ENCODE measurements at regions not wholly inside any gene's neighbourhood (a gene's known extent, or its start where the extent isn't known, plus 50 kb on each side); places are given as distances from the start of the nearest gene placed in this dataset.

DNA sequence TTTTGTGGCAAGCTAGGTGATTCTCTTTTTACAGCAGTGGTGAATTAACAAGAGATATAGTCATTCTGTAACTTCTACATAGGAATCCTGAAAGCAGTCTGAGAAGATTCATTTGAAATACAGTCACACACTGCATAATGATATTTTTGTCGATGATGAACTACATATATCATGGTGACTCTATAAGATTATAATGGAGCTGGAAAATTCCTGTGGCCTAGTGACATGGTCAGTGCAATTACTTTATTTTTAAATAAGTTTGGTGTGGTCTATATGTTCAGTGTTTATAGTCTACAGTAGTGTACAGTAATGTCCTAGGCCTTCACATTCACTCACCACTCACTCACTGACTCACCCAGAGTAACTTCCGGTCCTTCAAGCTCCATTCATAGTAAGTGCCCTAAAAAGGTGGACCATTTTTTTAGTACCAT, 511.4 kb upstream of the MCTP2 start:
- DNase-seq (ENCODE audit: low spot score): no peak

DNA sequence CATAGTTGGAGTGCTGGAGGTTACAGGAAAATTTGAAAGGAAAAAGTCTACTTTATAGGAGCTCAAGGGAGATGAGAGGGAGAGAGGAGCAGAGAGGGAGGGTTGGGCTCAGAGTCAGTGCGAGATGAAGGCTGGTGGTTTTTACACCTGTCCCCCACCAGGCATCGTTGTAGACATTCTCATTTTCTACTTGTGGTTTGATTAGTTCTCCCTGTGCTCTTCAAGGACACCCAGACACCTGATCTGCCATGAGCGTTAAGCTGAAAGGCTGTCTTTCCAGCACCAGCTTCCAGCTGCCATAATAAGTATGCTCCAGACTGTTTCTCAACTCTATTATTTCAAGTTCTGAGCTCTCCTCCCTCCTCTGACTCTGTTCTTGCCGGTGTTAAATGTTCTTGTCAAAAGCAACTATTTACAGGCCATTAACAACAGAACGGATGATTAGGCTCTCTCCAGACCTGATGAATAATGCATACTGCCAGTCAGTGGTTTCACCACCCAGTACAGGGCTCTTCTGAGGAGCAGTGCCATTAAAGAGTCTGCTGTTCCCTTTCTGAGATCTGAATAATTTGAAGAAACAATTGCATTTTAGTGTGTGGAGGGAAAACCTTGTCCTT, 514.6 kb upstream of the MCTP2 start:
- DNase-seq (ENCODE audit: low spot score): no peak

DNA sequence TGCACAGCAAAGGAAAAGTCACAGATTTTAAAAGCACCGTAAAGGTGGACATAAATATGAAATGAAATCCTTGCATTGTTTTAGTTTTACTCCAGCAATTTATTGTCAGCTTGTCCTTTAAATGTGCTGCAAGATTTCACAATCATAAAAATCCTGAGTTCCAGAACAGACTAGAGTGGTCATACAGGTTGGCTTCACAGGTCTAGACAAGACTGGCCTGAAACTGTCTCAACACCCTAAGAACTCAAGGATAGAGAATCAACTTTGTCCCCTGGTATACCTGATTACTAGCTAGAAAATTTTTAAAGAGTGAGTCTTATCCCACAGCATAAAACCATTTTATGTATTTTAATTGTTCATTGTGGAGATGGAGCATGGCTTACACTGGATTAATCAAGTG, 521.7 kb upstream of the MCTP2 start:
- DNase-seq (ENCODE audit: low spot score): no peak

GRCh38 chr15:93708724-93709445, 522.5 kb upstream of the MCTP2 start:
- no peak for DNase-seq (ENCODE audit: low spot score)

GRCh38 chr15:93707751-93708150, 523.6 kb upstream of the MCTP2 start:
- DNase-seq (ENCODE audit: low spot score): no peak

GRCh38 chr15:93706495-93707292, 524.7 kb upstream of the MCTP2 start:
- DNase-seq (ENCODE audit: low spot score): no peak

GRCh38 chr15:93705753-93706455, 525.5 kb upstream of the MCTP2 start:
- no peak for DNase-seq (ENCODE audit: low spot score)

DNA sequence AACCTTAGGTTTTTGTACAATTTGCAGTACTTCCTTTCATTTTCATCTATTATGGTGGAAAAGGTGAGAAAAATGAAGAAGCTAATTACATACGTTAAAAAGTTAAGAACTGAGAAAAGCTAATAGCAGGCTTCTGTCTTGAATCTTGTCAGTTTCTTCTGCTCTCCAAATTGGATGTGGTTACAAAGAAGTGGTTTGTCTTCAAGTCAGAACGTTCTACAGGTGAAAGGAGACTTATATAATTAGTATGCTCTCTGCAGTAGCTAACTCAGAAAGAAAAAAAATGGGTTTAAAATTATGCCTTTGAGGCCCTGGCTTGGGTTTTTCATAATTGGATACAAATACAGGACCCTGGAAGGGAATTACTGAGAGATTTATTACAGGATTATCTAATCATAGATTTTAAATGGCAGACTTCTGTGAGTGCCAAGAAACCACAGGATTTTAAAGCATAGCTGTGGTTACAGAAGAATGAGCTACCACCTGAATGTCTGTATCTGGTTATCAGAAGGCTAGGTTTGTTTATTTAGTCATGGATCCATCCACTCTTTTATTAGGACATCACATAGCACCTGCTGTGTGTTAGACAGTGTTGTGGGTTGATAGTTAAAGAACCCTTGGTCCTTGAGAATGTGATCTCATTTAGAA, 528.1 kb upstream of the MCTP2 start:
- DNase-seq (ENCODE audit: low spot score): no peak

DNA sequence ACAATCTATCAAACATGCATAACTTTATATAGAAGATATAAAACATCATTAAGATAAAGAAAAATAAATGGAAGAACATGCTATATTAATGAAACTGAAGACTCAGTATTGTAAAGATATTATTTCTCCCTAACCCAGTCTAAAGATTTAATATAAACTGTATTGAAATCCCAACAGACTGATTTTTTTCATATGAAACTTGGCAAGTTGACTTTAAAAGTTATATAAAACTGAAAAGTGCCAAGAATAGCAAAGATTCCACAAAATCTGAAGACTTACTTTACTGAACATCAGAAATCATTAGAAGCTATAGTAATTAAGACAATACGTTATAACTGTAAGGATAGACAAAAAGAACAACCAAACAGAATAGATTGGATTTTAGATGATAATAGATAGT, 531.3 kb upstream of the MCTP2 start:
- DNase-seq (ENCODE audit: low spot score): no peak

GRCh38 chr15:93694033-93694432, 537.3 kb upstream of the MCTP2 start:
- no peak for DNase-seq (ENCODE audit: low spot score)

DNA sequence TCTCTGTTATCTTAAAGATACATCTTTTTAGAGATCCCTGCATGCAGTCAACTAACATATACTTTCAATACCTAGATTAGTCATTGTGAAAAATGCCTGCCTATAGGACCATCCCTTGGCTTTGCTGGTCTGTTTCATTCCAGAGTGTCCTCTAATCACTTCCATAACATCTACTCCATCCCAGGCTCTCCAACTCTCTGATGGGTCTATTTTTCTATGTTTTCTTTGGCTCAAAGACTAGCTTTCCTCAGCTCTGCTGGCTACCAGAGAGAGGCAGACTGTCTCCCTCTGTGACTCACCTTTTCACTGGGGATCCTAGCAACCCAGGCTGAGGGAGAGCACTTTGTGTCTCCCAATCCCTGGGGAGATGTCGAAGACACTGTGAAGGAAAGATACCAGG, 547.7 kb upstream of the MCTP2 start:
- DNase-seq (ENCODE audit: low spot score): no peak

DNA sequence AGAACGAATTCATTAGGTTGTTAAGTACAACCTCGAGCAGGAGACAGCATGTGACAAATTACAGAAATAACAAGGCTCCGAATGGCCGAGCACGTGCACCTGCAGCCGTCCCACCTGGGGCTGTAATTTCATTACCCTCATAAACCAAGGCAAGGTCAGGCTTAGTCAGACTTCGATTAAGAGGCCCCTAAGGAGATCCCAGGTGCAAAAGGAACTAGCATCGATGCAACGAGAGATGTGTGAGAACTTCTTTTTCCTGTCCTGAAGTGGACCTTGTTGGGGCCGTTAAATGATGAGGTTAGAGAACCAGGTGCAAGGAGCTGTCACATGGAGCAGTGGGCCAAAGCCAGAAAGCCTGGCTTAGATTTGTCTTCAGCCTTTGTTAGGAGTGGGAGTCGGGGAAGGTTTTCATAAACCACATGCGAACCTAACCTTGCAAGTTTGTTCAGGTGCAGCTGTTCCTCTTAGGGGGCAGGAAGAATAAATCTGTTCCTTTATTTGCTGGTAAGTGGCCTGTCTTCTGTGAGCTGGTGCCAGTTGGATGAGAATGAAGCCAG, 559.9 kb upstream of the MCTP2 start:
- no peak for DNase-seq (ENCODE audit: low spot score)

DNA sequence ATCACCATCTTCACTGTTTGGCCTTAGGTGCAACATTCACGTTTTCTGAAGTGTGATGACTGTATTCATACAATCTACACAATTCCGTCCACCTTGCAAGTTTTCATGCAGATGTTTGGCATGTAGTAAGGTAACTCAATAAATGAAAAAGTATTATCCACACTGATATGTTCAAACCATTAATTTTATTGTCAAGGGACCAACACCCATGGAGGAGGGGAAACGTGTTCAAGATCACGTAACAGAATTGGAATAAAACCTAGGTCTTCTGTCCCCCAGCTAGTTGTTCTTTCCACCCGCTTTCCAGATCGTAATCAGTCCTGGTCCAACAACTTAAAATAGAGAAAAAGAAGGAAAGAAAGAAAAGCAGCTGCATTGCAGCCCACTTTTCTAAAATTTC, 560.4 kb upstream of the MCTP2 start:
- no peak for DNase-seq (ENCODE audit: low spot score)

GRCh38 chr15:93664213-93664956, 567.0 kb upstream of the MCTP2 start:
- no peak for DNase-seq (ENCODE audit: low spot score)

- no peak for DNase-seq (ENCODE audit: low spot score)
These were observed 569.0 kb upstream of the MCTP2 start for GRCh38 chr15:93662162-93662885.

GRCh38 chr15:93658026-93658816, 569.2 kb upstream of the RGMA start:
- DNase-seq (ENCODE audit: low spot score): no peak

GRCh38 chr15:93656041-93656440, 567.0 kb upstream of the RGMA start:
- no peak for DNase-seq (ENCODE audit: low spot score)

GRCh38 chr15:93649691-93650235, 560.8 kb upstream of the RGMA start:
- no peak for DNase-seq (ENCODE audit: low spot score)

DNA sequence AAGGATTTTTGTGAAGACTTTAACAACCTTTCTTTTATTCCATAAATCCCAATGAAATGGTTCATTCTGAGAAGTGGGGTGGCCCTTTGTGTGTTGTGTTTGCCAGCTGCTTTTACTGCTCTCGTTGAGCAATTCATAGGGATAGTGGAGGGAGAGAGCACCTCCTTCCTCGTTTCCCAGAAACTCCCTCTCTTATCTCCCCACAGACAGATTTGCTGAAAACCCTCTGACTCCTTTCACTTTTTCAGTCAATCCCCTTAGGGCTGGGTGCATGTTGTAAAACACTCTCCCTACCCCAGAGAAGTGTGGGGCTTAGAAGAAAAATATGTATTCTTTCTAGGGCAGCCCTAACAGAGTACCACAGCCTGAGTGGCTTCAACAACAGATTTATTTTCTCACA, 557.2 kb upstream of the RGMA start:
- no peak for DNase-seq (ENCODE audit: low spot score)

All from cerebellar cortex (tissue), 1 donor.